ENCODE measurements at regions not wholly inside any gene's neighbourhood (a gene's known extent, or its start where the extent isn't known, plus 50 kb on each side); places are given as distances from the start of the nearest gene placed in this dataset.

DNA sequence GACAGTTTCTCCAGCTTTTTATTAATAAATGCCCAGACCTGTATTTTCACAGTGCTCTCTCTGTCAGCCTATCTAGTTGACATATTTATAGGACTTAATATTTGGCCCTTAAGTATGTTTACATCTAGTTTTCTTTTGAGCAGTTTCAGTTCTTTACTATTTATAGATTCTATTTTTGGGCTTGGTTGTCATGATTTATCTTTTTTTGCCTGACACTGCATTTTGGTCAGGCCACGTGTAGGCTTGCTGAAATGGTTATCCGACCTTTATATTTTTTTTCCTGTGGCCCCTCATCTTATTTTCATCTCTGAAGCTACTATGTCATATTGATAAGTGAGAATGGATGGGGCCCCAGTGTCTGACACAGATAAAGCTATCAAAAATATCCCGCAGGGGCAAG is 515.4 kb upstream of the FZD8 start:
- no peak for DNase-seq

DNA sequence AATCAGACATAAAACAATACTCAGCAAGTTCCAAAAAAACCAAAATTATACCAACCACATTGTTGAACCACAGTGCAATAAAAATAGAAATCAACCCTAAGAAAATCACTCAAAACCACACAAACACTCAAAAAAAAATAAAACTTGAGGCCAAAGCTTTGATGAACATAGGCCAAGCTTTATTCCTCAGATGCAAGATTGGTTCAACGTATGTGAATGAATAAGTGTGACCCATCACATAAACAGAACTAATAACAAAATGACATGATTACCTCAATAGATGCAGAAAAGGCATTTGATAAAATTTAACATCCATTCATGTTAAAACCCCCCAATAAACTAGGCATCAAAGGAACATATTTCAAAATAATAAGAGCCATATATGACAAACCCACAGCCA is 506.1 kb upstream of the FZD8 start:
- DNase-seq: no peak

DNA sequence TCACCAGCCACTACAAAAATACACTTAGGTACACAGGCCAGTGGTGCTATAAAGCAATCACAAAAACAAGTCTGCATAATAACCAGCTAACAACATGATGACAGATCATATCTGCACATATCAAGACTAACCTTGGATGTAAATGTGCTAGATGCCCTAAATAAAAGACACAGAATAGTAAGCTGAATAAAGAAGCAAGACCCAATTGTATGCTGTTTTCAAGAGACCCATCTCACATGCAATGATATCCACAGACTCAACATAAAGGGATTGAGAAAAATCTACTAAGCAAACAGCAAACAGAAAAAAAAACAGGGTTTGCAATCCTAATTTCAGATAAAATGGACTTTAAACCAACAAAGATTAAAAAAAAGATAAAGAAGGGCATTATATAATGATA is 505.4 kb upstream of the FZD8 start:
- DNase-seq: no peak

DNA sequence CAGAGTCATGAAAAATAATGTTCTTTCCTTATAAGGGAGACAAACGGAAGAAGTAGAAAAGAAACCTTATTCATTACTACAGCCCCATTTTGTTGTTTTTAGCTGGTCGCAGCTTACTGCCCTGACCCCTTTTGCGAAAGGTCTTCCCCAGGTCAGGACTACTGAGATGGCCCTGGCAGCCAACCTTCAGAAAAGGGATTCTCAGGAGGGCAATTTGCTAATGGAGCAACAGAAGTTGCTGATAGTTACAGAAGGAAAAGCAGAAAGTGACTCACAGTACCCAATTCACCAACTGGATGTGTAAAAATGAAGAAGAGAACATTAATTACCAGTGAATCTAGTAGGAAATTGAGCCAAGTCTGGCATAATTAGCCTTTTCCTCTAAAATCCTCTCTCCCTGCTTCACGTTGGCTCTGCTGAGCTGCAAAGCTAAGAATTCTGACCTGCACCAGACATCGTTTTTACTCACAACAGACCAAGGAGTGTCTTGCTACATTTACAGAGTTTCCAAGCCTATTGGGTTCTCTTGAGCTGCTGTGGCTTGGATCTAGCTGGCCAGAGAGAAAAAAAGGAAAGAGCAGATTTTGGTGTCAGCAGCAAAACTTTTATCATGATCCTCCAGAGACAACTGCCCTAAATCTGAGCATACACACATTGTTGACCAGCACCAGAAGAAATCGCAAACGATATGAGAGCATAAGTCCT is 499.9 kb upstream of the FZD8 start:
- DNase-seq: no peak

DNA sequence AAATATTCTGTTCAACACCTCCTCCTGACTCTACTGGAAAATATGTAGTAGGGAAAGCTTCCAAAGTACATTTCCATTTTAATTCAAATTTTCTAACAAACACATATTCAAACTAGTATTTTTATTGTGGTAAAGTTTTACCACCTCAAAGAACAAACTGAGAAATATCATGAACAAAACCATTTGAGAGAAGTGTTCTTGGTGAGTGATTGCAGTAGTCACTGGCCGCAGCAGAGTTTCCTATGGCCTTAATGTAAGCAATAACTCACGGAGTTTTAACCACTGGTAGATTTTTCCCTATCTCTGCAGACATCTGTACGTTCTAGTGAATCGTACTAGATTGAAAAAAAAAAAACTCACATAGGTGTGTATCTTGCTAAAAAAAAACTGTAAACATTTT is 487.0 kb upstream of the FZD8 start:
- DNase-seq: no peak

DNA sequence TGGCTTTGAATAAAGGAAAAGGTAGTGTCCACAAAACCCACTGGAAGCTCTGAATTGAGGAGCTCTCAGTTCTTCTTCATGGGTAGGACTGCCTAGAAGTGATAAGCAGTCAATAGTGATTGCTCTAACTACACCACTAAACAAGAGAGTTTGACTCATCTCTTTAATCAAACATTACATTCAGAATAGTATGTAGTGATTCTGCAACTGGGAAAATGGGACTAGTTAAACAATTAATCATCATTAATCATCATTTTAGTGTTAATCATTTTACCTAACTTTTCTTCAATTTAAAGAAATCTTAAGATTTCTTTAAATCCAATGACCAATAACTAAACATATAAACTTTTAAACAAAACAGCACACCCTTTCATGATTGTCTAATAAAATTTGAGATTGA is 484.0 kb upstream of the FZD8 start:
- DNase-seq: no peak

DNA sequence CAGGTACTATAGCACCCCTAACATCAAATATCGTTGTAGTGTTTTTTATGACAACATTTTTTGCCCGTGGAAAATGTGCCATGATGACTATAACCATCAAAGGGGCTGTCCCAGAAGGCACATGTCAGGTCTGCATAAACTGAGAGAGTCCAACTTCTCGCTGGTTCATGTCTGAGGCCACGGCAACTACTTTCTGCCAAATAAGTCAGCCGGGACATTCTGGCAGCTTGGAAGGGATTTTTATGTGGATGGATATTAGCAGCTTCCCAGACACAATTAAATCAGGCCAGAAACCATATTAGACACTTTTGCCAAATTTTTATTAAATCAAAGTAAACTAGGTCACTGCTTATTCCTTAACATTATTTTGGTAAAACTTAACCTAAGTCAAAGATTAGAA is 477.4 kb upstream of the FZD8 start:
- no peak for DNase-seq

DNA sequence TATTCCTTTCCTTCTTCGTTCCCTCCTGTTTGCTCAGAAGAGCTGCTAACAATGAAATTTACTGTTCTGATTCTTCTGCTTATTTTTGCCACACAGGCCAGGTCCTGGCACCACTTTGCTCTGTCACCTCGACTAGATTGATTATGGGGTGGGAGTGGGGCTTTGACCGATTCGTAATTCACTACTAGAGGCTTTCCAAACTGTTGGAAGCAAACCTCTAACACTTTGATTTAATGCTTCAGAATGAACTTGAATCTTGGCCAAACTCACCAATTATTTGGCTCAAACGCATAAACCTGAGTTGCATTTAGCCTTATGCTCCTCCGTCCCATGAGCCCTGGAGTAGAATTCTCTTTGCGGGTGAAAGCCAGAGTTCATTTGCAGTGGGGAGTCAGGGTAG is 476.2 kb upstream of the FZD8 start:
- no peak for DNase-seq

DNA sequence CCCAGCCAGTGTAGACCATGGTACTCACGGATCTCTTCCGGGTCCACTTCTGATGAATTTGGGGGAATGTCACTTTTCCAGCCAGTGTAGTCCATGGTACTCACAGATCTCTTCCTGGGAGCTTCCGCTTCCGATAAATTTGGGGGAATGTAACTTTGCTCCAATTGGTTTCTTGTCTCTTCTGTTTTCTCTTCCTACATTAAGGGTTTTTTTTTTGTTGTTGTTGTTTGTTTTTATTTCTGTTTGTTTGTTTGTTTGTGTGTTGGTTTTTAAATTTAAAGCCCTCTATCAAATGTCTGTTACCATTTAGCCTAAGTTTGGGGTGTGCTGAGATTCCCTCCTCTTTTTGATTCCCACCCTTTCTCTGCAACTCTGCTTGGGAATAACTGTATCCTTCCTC is 475.8 kb upstream of the FZD8 start:
- no peak for DNase-seq

DNA sequence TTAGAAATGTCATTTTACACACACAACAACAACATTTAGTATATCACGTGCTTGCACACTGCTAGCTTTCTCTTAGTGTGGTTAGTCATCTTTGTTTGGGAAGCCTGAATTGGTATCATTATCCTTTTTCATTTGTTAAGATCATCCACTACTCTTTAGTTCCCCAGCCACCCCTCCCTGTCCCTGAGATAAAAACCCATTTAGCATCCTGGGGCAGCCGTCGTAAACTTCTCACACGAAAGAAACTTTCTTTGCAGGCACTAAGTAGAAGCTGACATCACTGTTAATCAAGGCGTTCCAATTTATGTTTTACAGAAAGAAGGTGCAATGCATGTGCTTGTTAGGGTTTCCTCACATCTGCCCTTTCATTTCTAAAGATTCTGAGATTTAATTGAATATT is 475.1 kb upstream of the FZD8 start:
- no peak for DNase-seq

DNA sequence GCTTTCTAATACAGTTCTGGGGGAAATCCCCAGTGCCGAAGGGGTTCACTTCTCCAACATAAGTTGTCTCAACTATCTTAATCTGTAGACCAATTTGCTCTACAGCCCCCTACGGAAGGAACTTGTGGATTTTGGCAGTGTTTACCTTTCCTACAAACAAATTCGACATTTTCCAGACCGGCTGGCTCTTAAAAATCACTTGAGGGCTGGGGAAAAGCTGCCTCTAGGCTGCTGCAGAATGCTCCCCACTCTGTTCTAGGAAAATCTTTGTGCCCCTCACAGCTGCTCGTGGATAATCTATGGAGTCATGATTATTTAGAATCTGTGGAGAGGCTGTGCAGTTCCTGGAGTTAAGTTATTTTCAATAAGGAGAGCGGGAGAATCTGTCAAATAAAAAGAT is 474.6 kb upstream of the FZD8 start:
- DNase-seq: no peak

DNA sequence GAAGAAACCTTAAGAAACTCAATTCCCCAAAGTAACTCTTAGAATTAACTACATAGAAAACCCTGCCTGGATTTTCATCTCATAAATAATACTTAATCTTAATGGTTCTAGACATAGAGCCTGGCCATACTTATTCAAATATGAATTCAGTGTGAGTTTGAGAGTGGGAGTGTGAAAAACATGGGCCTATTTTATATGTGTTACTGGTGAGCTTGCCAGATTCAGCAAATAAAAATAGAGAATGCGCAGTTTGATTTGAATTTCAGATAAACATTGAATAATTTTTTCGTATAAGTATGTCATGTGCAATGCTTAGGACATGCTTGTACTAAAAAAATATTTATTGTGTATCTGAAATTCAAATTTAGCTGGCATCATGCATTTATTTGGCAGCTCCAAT is 473.9 kb upstream of the FZD8 start:
- no peak for DNase-seq

DNA sequence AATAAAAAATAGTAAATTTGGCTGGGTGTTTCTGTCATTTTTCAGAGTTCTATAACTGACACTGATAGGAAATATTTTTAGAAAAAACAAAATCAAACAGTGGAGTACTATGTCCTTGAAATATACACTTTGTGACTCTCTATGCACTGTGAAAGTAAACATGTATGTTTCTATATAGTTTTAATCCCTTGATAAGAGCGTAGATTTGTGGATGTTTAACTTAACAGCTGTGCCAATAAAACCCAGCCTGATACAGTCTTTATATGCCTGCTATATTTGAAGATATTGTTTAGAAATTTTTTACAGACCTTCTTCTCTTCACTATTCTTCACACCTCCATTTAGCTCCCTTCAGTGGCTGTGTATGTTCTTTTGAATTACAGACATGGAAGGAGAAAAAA is 473.3 kb upstream of the FZD8 start:
- DNase-seq: no peak

DNA sequence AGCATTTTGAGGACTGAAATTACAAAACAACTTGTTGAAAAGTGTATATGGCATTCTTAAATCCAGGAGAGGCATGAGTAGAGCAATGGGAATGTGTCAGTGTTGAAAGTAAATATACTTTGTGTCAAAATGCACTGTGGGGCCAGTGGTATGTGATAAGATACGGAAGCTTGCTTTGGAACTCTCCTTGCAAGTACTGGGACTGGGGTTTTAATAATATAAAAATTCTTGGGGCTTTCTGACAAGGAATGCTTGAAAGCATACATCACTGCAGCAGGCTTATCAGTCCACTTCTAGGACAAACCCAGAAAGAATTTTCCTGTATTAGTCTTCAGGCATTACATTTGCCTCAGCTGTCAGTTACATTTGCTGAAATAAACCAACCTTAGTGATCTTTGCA is 472.8 kb upstream of the FZD8 start:
- DNase-seq: no peak

DNA sequence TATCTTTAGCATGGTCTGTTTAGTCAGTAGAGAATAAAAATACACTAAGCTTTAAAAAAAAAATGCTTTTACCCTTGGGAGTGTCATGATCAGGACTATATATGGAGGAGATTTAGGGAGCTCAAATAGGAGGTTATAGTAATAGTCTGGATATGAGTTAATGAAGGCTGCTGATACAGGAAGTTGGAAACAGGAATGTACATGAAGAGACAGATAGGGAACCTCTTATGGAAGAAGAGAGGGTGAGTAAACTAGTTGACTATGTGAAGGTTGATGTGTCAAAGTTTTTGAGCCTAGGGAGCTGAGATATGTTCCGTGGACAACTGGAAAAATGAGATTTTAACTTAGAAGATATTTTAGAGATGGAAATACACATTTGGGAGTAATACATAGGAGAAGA is 472.0 kb upstream of the FZD8 start:
- no peak for DNase-seq

DNA sequence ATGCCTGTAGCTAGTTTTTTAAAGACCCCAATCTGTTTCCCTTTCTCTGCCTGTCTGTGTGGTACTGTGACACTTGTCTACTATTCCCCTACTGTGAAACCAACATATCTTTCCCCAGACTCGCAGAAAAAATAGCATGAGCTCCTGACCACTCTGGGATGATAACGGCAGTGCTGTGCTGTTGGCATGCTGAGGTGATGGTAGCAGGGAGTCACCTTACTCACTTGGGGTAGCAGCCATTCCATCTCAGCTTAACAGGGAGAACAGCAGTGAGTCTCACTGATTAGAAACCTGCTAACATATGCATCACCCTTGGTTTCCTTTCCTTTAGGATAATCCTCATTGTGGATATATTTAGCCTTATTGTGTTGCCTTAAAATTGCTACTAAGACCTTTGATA is 469.6 kb upstream of the FZD8 start:
- no peak for DNase-seq

DNA sequence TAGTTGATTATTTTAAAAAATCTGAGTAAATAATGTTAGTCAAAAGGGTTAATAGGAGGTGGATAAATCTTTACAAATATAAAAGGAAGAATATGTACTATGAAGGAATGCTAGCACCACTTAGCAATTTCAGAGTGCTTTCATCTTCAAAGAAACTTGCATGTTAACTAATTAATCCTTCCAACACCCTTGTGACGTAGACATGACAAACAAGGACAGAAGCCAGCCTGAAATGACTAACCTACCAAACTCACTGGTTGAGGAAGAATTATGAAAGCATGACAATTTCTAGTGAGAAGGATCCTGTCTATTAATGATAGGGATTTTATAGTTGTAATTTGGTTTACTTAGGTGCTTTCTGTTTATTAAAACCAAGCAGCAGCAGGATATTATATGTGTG is 468.0 kb upstream of the FZD8 start:
- DNase-seq: no peak

DNA sequence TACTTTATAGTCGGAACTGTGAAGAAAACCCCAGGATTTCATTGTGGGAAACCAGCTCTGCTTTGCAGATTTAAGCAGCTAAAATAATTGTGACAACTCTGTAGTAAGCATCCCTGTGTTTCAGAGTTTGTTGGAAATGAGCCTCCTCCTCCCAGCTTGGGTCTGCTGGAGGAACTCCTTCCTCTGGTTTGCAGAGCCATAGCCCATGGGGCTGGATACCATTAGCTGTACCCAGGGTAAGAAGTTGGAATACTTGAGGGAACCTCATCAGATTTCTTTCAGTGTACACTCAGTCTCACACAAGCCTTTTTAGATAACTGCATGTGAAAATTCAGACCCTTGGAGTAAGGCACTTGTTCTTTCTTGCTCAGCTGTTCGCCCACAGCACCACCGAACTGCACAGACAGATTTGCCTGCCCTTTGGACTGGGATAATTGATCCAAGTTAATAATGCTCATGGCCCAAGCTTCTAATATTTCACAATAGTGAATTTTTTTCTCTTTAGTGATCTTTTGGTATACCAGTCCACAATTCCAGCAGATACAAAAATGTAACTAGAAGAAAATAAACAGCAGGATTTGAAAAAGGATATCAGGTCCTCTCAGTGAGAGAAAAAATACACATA is 467.4 kb upstream of the FZD8 start:
- no peak for DNase-seq

DNA sequence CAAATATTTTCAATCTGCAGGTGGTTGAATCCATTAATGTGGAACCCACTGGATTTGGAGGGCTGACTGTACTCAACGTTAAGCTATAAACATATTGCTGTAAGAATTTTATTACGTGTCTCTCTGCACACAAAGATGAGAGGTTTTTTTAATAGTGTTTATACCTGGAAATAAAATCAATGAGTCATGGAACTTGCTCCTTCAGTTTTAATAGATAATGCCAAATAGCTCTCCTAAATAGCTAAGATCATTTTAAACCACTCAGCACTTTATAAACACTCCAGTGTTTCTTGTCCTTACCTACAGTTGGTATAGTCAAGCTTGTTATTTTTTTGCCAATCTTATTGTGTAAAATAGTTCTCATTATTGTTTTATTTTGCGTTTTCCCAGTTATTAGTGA is 455.6 kb upstream of the FZD8 start:
- DNase-seq: no peak

DNA sequence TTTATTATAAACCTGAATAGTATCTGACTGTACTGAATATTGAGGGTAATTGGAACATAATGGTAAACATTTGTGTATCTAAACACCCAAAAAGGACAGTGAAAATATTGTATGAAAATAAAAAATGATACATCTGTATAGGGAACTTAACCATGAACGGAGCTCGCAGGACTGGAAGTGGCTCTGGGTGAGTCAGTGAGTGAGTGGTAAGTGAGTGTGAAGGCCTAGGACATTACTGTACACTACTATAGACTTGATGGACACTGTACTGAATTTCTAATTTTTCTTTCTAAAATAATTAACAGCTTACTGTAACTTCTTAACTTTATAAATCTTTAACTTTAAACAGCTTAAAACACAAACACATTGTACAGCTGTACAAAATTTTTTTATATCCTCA is 454.5 kb upstream of the FZD8 start:
- no peak for DNase-seq

DNA sequence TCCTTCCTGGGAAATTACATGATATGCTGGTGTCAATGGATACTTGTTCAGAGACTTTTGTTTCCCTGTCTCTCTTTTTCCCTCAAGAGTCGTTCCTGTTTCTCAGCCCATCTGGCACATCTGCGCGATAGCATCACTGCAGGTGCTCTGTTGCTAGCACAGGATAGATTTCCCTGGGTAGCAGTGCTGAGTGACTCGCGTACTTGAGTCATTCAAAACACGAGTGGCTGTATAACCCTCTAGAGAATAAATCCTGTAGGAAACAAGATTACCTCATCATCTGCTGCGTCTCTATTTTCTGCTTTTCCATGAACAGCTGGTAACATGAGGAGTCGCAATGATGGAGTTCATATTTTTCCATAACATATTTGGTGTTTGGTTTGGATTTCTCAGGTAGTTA is 452.0 kb upstream of the FZD8 start:
- DNase-seq: no peak

DNA sequence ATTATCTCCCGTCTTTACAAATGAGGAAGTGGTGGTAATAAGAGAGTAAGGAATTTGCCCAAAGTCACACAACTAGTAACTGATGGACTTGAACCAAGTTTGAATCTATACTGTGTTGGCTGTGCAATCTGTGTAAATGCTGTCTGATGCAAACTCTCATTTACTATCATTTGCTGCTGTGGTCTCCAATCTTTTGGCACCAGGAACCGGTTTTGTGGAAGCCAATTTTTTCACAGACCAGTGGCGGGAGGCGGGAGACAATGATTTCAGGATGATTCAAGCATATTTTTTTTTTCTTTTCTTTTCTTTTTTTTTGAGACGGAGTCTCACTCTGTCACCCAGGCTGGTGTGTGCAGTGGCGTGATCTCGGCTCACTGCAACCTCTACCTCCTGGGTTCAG is 450.0 kb upstream of the FZD8 start:
- DNase-seq: no peak

DNA sequence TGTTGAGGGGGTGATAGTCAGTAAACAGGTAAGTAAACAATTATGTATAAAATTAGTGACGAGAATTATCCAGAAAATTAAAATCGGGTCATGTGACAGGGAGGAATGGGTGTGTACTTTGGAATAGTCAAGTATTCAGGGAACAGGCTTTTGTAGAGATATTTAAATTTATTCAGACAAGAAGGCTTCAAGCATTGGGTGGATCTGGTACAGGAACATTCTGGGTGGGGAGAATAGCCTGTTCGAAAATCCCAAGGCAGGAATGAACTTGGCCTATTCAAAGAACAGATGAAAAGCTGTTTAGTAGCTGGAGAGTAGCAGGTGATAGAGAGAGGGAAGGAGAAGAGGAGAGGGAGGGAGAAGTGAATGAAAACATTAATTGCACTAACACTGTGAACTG is 448.9 kb upstream of the FZD8 start:
- no peak for DNase-seq

DNA sequence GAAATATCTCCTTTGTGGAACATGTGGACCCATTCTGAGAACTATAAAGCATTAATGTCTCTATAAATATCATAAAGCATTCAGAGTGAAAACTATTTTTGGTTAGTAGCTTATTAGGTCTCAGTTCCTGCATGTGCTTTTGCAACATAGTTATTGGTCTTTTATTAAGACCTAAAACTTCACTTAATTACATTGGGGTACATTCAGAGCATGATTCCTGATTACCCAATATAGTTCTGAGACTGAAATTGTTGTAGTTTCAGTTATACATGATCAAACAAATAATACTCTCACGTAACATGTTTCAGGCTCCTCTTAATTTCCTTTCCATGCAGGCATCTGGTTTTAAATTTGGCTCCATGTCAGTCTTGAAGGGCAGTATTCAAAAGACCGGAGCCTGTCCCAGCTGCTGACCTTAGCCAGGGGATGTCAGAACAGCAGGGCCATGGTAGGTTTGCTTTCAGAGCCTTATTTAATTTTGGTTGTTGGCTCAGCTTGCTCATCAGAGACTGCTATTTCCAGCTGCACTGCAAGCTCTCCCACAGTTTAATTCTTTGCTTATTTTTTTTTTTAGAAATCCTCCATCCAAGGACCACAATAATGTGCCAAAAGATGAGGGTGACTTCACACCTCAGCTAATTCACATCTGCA is 447.8 kb upstream of the FZD8 start:
- no peak for DNase-seq

All from AML-193 (cell line).